Endothelial cell (in vitro differentiated cells): ENCODE measurements at regions not wholly inside any gene's neighbourhood (a gene's known extent, or its start where the extent isn't known, plus 50 kb on each side); places are given as distances from the start of the nearest gene placed in this dataset.

Experiments used
- DNase-seq: peaks from one replicate; pipeline ENCODE4 v3.0.0; 2021; ENCODE audit warnings: low spot score
- H3K27ac Mint-ChIP-seq: one replicate; pipeline ENCODE4 v1.8.0; 2021; ENCODE audit warnings: mixed read lengths, inconsistent platforms; ENCODE audit not compliant: unreplicated experiment
- H3K27me3 Mint-ChIP-seq: one replicate; pipeline ENCODE4 v1.8.0; 2021; ENCODE audit warnings: mild to moderate bottlenecking, moderate library complexity, mixed read lengths, inconsistent platforms; ENCODE audit not compliant: unreplicated experiment
- H3K36me3 Mint-ChIP-seq: one replicate; pipeline ENCODE4 v1.8.0; 2021; ENCODE audit warnings: mild to moderate bottlenecking, low read depth, mixed read lengths, inconsistent platforms; ENCODE audit not compliant: unreplicated experiment
- H3K4me1 Mint-ChIP-seq: one replicate; pipeline ENCODE4 v1.8.0; 2021; ENCODE audit warnings: mild to moderate bottlenecking, mixed read lengths, inconsistent platforms; ENCODE audit not compliant: unreplicated experiment
- H3K4me3 Mint-ChIP-seq: one replicate; pipeline ENCODE4 v1.8.0; 2021; ENCODE audit warnings: mild to moderate bottlenecking, mixed read lengths, inconsistent platforms; ENCODE audit not compliant: unreplicated experiment
- H3K9me3 Mint-ChIP-seq: one replicate; pipeline ENCODE4 v1.8.0; 2021; ENCODE audit warnings: mixed read lengths, inconsistent platforms; ENCODE audit not compliant: unreplicated experiment
- CTCF ChIP-seq: fragments of 200-600 bp; sonication (generic); IDR thresholded peaks from one replicate; pipeline ENCODE4 v1.5.0; 2021; ENCODE audit warnings: antibody characterized with exemption; ENCODE audit not compliant: unreplicated experiment

- H3K27me3 Mint-ChIP-seq = no peaks in the 10 kb centered on the region
- DNase-seq = no peak
- H3K4me1 Mint-ChIP-seq = no peaks in the 10 kb centered on the region
- no peak for TF ChIP-seq CTCF
- no peaks in the 10 kb centered on the region for H3K36me3 Mint-ChIP-seq
- no peak overlapping the region for H3K27ac Mint-ChIP-seq
- no peak overlapping the region for H3K4me3 Mint-ChIP-seq
- no peaks in the 10 kb centered on the region for H3K9me3 Mint-ChIP-seq
Measured at GRCh38 chr5:3715062-3715461, 119.4 kb downstream of the IRX1 start.

GRCh38 chr5:3729631-3730030, 134.0 kb downstream of the IRX1 start:
- no peak overlapping the region for H3K4me3 Mint-ChIP-seq
- no peaks in the 10 kb centered on the region for H3K9me3 Mint-ChIP-seq
- DNase-seq = no peak
- H3K36me3 Mint-ChIP-seq = no peaks in the 10 kb centered on the region
- no peak overlapping the region for H3K27ac Mint-ChIP-seq
- TF ChIP-seq CTCF = no peak
- peaks cover 1% of the 10 kb centered on the region for H3K27me3 Mint-ChIP-seq
- no peaks in the 10 kb centered on the region for H3K4me1 Mint-ChIP-seq

GRCh38 chr5:3734632-3735031, 139.0 kb downstream of the IRX1 start:
- no peaks in the 10 kb centered on the region for H3K9me3 Mint-ChIP-seq
- H3K4me1 Mint-ChIP-seq = no peaks in the 10 kb centered on the region
- no peak overlapping the region for H3K4me3 Mint-ChIP-seq
- TF ChIP-seq CTCF = no peak
- no peak for DNase-seq
- no peaks in the 10 kb centered on the region for H3K36me3 Mint-ChIP-seq
- no peak overlapping the region for H3K27ac Mint-ChIP-seq
- H3K27me3 Mint-ChIP-seq = no peaks in the 10 kb centered on the region

- H3K4me1 Mint-ChIP-seq = no peaks in the 10 kb centered on the region
- no peak overlapping the region for H3K27ac Mint-ChIP-seq
- no peaks in the 10 kb centered on the region for H3K9me3 Mint-ChIP-seq
- no peak overlapping the region for H3K4me3 Mint-ChIP-seq
- no peak for DNase-seq
- no peaks in the 10 kb centered on the region for H3K36me3 Mint-ChIP-seq
- no peaks in the 10 kb centered on the region for H3K27me3 Mint-ChIP-seq
- no peak for TF ChIP-seq CTCF
Measured at GRCh38 chr5:3736466-3736865, 140.8 kb downstream of the IRX1 start.

GRCh38 chr5:3736926-3737325, 141.3 kb downstream of the IRX1 start:
- Mint-ChIP-seq H3K4me3 (no peak overlapping the region), H3K4me1 (no peaks in the 10 kb centered on the region), H3K27ac (no peak overlapping the region), H3K36me3 (no peaks in the 10 kb centered on the region), H3K27me3 (no peaks in the 10 kb centered on the region), H3K9me3 (no peaks in the 10 kb centered on the region)
- DNase-seq = no peak
- no peak for TF ChIP-seq CTCF
